ENCODE measurements at regions not wholly inside any gene's neighbourhood (a gene's known extent, or its start where the extent isn't known, plus 50 kb on each side); places are given as distances from the start of the nearest gene placed in this dataset.
"Not testable (repeated sequence)": the region's sequence is repeated elsewhere in the genome, so short reads cannot be mapped to it uniquely, and the experiment has no call there.

DNA sequence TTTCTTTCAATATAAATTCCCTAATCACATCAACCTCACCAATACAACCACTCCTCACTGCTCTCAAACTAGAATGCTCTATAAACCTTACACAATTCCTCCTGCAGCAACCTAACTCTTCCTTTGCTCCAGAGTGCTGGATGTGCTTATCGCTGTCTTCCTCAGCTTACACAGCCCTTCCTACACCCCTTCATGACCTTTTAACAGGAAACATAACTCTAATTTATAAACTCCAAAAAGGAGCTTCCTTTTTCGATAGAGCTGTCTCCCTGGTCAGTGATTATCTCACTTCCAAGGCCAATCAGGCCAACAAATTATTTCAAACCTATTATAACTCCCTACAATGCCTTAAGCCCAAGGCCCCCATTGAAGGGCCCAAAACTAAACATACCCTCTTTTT lies 78.8 kb downstream of the COQ2 start:
- Histone ChIP-seq H3K27me3 (replicated peaks) (no peaks in the 10 kb centered on the region), H3K4me3 (ENCODE audit: low read depth, low read length) (no peak overlapping the region), H3K36me3 (replicated peaks) (no peaks in the 10 kb centered on the region), H3K27ac (no peak overlapping the region)
- in situ Hi-C loops (cut with HindIII; ENCODE audit: low pct_ligation_motif_present, low sequenced_read_pairs) = no loop called here
- no peak for DNase-seq
- no peak for TF ChIP-seq CTCF (IDR thresholded peaks at IDR 0.05; ENCODE audit: low read depth, low read length, missing control alignments)

- in situ Hi-C loops (cut with HindIII; ENCODE audit: low pct_ligation_motif_present, low sequenced_read_pairs) = no loop called here
- TF ChIP-seq CTCF (IDR thresholded peaks at IDR 0.05; ENCODE audit: low read depth, low read length, missing control alignments) = no peak
Observed at GRCh38 chr4:83204731-83205130, 79.9 kb downstream of the COQ2 start.

GRCh38 chr4:83201761-83202160 lies 82.8 kb downstream of the COQ2 start:
- H3K27me3 ChIP-seq (replicated peaks) = no peaks in the 10 kb centered on the region
- no peak for DNase-seq
- H3K4me3 ChIP-seq (ENCODE audit: low read depth, low read length) = no peak overlapping the region
- H3K27ac ChIP-seq = no peak overlapping the region
- H3K36me3 ChIP-seq (replicated peaks) = no peaks in the 10 kb centered on the region
- in situ Hi-C loops (cut with HindIII; ENCODE audit: low pct_ligation_motif_present, low sequenced_read_pairs) = no loop called here
- TF ChIP-seq CTCF (IDR thresholded peaks at IDR 0.05; ENCODE audit: low read depth, low read length, missing control alignments) = no peak

More at GRCh38 chr4:83204731-83205130, 79.9 kb downstream of the COQ2 start:
- Histone ChIP-seq H3K27ac (no peak overlapping the region), H3K27me3 (replicated peaks) (no peaks in the 10 kb centered on the region), H3K36me3 (replicated peaks) (no peaks in the 10 kb centered on the region), H3K4me3 (ENCODE audit: low read depth, low read length) (no peak overlapping the region)
- DNase-seq = no peak

DNA sequence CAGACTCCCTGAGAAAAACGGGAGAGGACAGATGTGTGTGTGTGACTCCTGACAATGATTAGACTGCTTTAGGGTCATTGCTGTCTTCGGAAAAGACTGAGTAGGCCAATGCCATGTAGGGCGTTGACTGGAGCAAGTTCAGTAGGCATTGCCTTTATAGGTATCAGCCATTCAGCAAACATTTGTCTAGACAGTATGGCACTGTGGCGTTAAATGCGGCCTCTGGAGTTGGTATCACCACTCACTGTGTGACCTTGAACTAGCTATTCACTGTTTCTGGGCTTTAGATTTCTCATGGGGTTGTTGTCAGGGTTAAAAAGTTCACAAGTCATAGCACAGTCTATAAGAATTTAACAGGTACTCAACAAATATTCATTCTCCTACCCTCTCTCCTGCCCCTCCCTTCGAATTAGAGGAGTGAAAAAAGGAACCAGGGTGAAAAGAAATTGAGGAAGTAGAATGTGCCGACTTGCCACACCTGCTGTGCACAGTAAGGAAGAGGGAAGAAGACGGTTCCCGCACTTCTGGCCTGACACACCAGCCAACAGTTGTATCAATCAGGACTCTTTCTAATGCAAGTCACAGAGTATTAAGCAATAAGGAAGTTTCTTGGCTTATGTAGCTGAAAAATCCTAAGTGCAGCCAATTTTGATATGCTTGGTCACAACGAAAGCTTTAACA lies 83.2 kb upstream of the PLAC8 start:
- Histone ChIP-seq H3K27ac (no peak overlapping the region), H3K27me3 (replicated peaks) (no peaks in the 10 kb centered on the region), H3K4me3 (ENCODE audit: low read depth, low read length) (no peak overlapping the region), H3K36me3 (replicated peaks) (no peaks in the 10 kb centered on the region)
- no peak for DNase-seq
- in situ Hi-C loops (cut with HindIII; ENCODE audit: low pct_ligation_motif_present, low sequenced_read_pairs) = no loop called here
- TF ChIP-seq CTCF (IDR thresholded peaks at IDR 0.05; ENCODE audit: low read depth, low read length, missing control alignments) = no peak

GRCh38 chr4:83196921-83197320 lies 82.4 kb upstream of the PLAC8 start:
- no peak for TF ChIP-seq CTCF (IDR thresholded peaks at IDR 0.05; ENCODE audit: low read depth, low read length, missing control alignments)

DNA sequence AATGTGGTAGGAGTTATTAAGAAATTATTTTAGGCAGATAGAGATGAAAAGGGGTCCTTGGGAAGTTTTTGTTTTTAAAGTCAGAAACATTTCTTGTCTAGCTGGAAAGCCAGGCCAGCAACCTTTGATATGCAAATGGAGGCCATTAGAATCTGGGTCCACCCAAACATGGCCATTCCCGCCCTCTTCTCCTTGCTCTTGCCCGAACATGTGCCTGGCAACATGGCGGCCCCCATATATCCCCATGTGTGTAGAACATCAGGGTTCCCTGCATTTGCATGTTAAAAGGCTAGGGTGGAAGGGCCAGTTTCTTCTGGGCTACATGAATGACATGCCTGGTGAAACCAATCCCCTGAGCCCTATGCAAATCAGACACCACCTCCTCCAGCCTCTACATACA lies 80.7 kb upstream of the PLAC8 start:
- Histone ChIP-seq H3K27me3 (replicated peaks) (no peaks in the 10 kb centered on the region), H3K27ac (no peak overlapping the region), H3K36me3 (replicated peaks) (no peaks in the 10 kb centered on the region), H3K4me3 (ENCODE audit: low read depth, low read length) (no peak overlapping the region)
- in situ Hi-C loops (cut with HindIII; ENCODE audit: low pct_ligation_motif_present, low sequenced_read_pairs) = no loop called here
- no peak for TF ChIP-seq CTCF (IDR thresholded peaks at IDR 0.05; ENCODE audit: low read depth, low read length, missing control alignments)
- no peak for DNase-seq

More at GRCh38 chr4:83196921-83197320, 82.4 kb upstream of the PLAC8 start:
- H3K27me3 ChIP-seq (replicated peaks) = no peaks in the 10 kb centered on the region
- in situ Hi-C loops (cut with HindIII; ENCODE audit: low pct_ligation_motif_present, low sequenced_read_pairs) = no loop called here
- H3K36me3 ChIP-seq (replicated peaks) = no peaks in the 10 kb centered on the region
- no peak overlapping the region for H3K27ac ChIP-seq
- H3K4me3 ChIP-seq (ENCODE audit: low read depth, low read length) = no peak overlapping the region
- no peak for DNase-seq

DNA sequence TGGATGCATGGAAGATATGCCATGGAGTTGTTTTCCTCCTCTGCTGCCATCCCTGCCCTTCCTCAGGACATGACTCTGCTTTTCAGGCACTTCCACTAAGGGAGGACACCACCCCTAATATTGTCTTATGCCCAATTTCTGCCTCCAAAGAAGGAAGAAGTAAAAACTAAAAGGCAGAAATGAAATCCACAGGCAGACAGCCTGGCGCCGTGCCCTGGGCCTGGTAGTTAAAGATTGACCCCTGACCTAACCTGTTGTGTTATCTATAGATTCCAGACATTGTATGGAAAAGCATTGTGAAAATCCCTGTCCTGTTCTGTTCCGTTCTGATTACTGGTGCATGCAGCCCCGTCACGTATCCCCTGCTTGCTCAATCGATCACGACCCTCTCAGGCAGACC lies 80.1 kb upstream of the PLAC8 start:
- DNase-seq; H3K36me3 ChIP-seq (replicated peaks); in situ Hi-C loops (cut with HindIII; ENCODE audit: low pct_ligation_motif_present, low sequenced_read_pairs); H3K27me3 ChIP-seq (replicated peaks); H3K27ac ChIP-seq; H3K4me3 ChIP-seq (ENCODE audit: low read depth, low read length): not testable (repeated sequence)

Data from brain microvascular endothelial cell (primary cell).